Peyer's patch (tissue), 4 donors: ENCODE measurements at regions not wholly inside any gene's neighbourhood (a gene's known extent, or its start where the extent isn't known, plus 50 kb on each side); places are given as distances from the start of the nearest gene placed in this dataset.

ENCODE experiments used
- DNase-seq, 3 donors: peaks; one replicate each; pipeline ENCODE4 v3.0.0-alpha.2; 2017 to 2019
- H3K27ac ChIP-seq, 4 donors: fragments of 200-600 bp; sonication (generic); one replicate each; pipeline ENCODE4 v1.5.1; 2016 to 2019
- H3K27me3 ChIP-seq, 2 donors: fragments of 200-600 bp; sonication (generic); one replicate each; pipeline ENCODE4 v1.5.1; 2019
- H3K36me3 ChIP-seq, 3 donors: fragments of 200-600 bp; sonication (generic); one replicate each; pipeline ENCODE4 v1.5.1; 2016 to 2019
- H3K4me1 ChIP-seq, 4 donors: fragments of 200-600 bp; sonication (generic); one replicate each; pipeline ENCODE4 v1.5.1; 2016 to 2019
- H3K4me3 ChIP-seq, 4 donors: fragments of 200-600 bp; sonication (generic); 1 replicate in 3 of 4; 2 replicates in 1 of 4; pipeline ENCODE4 v1.5.1; 2016 to 2019; ENCODE audit warnings: mild to moderate bottlenecking in 1 of 4
- H3K9me3 ChIP-seq, 4 donors: fragments of 200-600 bp; sonication (generic); one replicate each; pipeline ENCODE4 v1.5.1; 2016 to 2019; ENCODE audit warnings: mild to moderate bottlenecking in 1 of 4
- CTCF ChIP-seq, 6 experiments: fragments of 450-650 bp in 4 of 6; fragments of 200-600 bp in 2 of 6; sonication (generic) in 1 of 6; IDR thresholded peaks; one replicate each; pipeline ENCODE4 v1.5.1; 2017 to 2019; ENCODE audit warnings: antibody characterized with exemption in 6 of 6, mild to moderate bottlenecking in 3 of 6, moderate library complexity in 1 of 6
- POLR2A ChIP-seq, 2 donors: fragments of 450-650 bp; IDR thresholded peaks; one replicate each; pipeline ENCODE4 v1.5.1; 2017; ENCODE audit warnings: antibody characterized with exemption in 2 of 2, mild to moderate bottlenecking in 2 of 2, moderate library complexity in 2 of 2

GRCh38 chrX:68896581-68896980 lies 67.8 kb downstream of the EFNB1 start:
- Histone ChIP-seq H3K9me3 (no peaks in the 10 kb centered on the region), H3K4me1 (peaks cover 0 to 19% (median 0%) of the 10 kb centered on the region in 4 donors), H3K4me3 (no peak overlapping the region), H3K27ac (no peak overlapping the region), H3K27me3 (no peaks in the 10 kb centered on the region), H3K36me3 (no peaks in the 10 kb centered on the region)
- no peak for TF ChIP-seq CTCF (IDR thresholded peaks at IDR 0.05)
- no peak for TF ChIP-seq POLR2A (IDR thresholded peaks at IDR 0.05)
- no peak for DNase-seq

DNA sequence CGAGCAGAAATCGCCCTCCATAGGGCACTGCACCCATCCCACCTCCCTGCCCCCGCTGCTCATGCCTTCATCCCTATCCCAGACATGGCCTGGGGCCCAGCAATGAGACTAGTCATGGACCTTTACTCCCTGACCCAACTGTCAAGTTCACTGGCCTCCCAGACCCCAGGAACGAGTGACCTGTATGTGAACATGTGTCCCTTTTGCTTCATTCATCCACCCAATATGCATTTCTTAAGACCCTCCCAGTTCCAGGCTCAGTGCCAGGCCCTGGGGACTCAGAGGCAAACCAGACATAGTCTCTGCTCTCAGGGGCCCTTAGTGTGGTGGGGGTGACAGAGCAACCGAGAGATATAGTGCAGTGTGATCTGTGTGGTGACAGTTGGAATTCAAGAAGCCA lies 67.0 kb downstream of the EFNB1 start:
- Histone ChIP-seq H3K4me3 (no peak overlapping the region), H3K4me1 (peaks cover 0 to 19% (median 0%) of the 10 kb centered on the region in 4 donors), H3K27ac (peak overlapping the region; percentile 25 to 88 (median 75)), H3K36me3 (no peaks in the 10 kb centered on the region), H3K27me3 (no peaks in the 10 kb centered on the region), H3K9me3 (no peaks in the 10 kb centered on the region)
- DNase-seq: no peak
- TF ChIP-seq POLR2A (IDR thresholded peaks at IDR 0.05) (no peak), CTCF (IDR thresholded peaks at IDR 0.05) (no peak)

- Histone ChIP-seq H3K4me3 (peak overlapping the region in 1 of 4 donors; percentile 33), H3K36me3 (no peaks in the 10 kb centered on the region), H3K27me3 (no peaks in the 10 kb centered on the region), H3K9me3 (no peaks in the 10 kb centered on the region), H3K27ac (peak overlapping the region; percentile 25 to 88 (median 75)), H3K4me1 (peaks cover 0 to 19% (median 0%) of the 10 kb centered on the region in 4 donors)
- DNase-seq: peak in 2 of 3 donors; percentile 73 to 80
- TF ChIP-seq CTCF (IDR thresholded peaks at IDR 0.05) (peak in 1 of 6 experiments; percentile 22), POLR2A (IDR thresholded peaks at IDR 0.05) (no peak)
These were observed 66.5 kb downstream of the EFNB1 start for GRCh38 chrX:68895341-68895755.

DNA sequence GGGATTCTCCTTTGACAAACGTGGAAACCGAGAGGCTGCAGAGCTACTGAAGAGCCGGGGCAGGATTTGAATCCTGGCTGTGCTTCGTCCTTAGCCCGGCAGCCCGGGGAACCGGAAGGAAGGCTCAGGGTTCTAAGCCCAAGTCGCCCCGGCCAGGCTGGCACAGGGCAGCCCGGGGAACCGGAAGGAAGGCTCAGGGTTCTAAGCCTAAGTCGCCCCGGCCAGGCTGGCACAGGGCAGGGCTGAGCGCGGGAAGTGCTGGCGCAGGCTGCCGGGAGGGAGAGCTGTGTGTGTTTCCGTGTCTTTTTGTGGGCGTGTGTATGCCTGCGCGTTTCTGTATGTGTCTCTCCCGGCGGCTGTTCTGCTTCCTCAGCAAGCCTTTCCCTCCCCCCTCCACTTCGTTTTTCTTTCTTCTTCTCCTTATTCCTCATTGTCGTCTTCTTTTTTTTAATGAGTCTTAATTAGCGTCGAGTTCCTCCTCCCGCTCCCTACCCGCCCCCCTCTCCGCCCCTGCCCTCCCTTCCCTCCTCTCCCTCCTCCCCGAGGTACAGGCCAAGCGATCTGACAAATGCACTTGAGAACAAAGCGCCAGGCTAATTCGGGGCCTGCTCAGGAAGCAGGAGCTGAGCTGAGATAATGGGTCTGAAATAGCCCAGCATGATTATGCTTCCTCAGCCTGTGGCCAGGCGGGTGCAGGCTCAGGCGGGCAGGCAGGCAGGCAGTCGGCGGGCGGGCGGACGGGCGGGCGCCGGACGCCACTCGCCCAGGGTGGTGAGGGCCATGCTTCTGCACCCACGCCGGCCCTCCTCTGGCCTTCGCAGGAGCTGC lies 65.9 kb downstream of the EFNB1 start:
- Histone ChIP-seq H3K27ac (peak overlapping the region; percentile 38 to 88 (median 75)), H3K4me3 (peak overlapping the region in 2 of 4 donors; percentile 12 to 33)
- TF ChIP-seq CTCF (IDR thresholded peaks at IDR 0.05) (peak in 2 of 6 experiments; percentile 35 to 40), POLR2A (IDR thresholded peaks at IDR 0.05) (peak; percentile 26 to 30)

GRCh38 chrX:68894142-68894512 lies 65.3 kb downstream of the EFNB1 start:
- no peaks in the 10 kb centered on the region for H3K9me3 ChIP-seq
- H3K4me3 ChIP-seq: peak overlapping the region in 1 of 4 donors; percentile 33
- peaks cover 0 to 19% (median 0%) of the 10 kb centered on the region in 4 donors for H3K4me1 ChIP-seq
- no peaks in the 10 kb centered on the region for H3K36me3 ChIP-seq
- no peak for DNase-seq
- H3K27ac ChIP-seq: peak overlapping the region; percentile 38 to 88 (median 75)
- no peak for TF ChIP-seq CTCF (IDR thresholded peaks at IDR 0.05)
- no peak for TF ChIP-seq POLR2A (IDR thresholded peaks at IDR 0.05)
- no peaks in the 10 kb centered on the region for H3K27me3 ChIP-seq

More for the DNA sequence above, 65.9 kb downstream of the EFNB1 start:
- peak in 2 of 3 donors; percentile 70 to 73 for DNase-seq
- no peaks in the 10 kb centered on the region for H3K9me3 ChIP-seq
- H3K4me1 ChIP-seq: peaks cover 0 to 19% (median 0%) of the 10 kb centered on the region in 4 donors
- no peaks in the 10 kb centered on the region for H3K27me3 ChIP-seq
- no peaks in the 10 kb centered on the region for H3K36me3 ChIP-seq
